Fibroblast of skin of scalp (primary cell): ENCODE measurements at regions not wholly inside any gene's neighbourhood (a gene's known extent, or its start where the extent isn't known, plus 50 kb on each side); places are given as distances from the start of the nearest gene placed in this dataset.
"Not testable (repeated sequence)": the region's sequence is repeated elsewhere in the genome, so short reads cannot be mapped to it uniquely, and the experiment has no call there.

ENCODE experiments used
- DNase-seq: peaks from one replicate; pipeline ENCODE4 v3.0.0-alpha.2; 2013

DNA sequence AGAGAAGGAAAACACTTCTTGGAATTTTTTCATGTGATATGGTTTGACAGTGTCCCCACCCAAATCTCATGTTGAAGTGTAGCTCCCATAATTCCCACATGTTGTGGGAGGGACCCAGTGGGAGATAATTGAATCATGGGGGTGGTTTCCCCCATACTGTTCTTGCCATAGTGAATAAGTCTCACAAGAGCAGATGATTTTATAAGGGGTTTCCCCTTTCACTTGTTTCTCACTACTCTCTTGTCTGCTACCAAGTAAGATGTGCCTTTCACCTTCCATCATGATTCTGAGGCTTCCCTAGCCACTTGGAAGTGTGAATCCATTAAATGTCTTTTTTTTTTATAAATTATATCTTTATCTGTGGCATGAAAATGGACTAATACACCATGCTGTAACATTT lies 250.7 kb downstream of the LPIN1 start:
- DNase-seq: no peak

DNA sequence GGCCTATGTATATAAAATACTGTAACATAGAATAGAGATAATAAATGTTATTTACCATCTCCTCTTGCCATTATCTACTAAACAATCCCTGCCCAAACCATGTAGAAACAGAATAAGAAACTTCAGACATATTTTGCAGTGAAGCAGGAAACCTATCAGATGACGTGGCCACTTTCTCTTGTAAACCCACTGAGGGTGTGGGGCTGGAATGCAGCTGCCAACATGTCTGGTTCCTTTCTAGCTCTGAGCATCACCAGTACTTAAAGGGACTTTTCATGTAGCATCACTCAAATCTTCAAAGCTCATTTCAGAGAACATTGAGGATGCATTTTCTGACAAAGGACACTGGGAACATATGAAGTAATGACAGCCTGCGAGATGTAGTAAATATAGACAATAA lies 251.8 kb downstream of the LPIN1 start:
- DNase-seq: peak; percentile 75

DNA sequence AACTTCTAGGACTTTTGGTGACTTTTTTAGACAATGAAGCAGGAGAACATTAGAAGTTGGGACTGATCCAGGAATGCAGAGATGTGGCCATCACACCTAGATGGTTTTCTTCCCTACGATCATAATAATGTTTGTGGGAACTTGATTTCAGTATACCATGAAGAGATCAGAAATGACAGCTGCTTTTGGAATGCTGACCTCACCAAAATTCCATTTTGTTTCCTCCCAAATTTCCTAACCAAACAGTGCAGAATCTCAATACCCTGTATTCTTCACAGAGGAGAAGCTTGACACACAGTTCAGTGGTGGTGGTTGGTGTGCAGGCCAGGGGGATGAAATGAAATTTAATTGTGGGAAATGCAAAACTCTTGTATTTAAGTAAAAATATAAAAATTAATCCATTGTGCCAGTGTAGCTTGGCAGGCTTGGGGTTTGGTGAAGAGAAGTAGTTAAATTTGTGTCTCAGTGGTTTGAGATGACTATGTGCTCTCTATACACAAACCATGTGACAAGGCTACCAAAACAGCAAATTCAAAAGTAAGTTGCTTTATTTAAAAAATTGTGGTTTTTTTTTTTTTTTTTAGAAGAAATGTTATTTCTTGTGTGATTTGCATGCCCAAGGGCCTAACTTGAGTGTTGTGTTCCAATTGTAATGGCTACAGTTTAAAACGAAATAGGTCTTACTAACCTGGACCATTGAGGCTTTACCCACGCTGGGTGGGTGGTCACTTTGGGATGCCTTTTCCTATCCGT lies 252.4 kb downstream of the LPIN1 start:
- peak; percentile 69 for DNase-seq

DNA sequence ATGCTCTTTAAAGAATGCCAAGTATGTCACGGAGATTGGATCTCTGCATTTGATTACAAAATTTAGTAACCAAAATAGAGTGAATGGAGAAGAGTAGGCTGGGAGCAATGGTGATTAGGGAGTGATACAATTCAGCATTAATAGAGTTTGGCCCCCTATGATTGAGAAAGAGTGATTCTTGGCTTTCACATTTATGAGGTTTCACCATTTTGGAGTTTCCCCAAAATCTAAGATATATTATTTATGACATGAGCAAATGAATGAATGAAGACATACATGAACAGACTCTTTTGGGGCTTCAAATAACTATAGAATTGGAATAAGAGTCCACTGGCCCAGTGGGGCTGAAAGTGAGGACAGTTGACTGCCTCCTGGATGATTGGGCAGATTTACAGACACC lies 255.2 kb downstream of the LPIN1 start:
- no peak for DNase-seq

DNA sequence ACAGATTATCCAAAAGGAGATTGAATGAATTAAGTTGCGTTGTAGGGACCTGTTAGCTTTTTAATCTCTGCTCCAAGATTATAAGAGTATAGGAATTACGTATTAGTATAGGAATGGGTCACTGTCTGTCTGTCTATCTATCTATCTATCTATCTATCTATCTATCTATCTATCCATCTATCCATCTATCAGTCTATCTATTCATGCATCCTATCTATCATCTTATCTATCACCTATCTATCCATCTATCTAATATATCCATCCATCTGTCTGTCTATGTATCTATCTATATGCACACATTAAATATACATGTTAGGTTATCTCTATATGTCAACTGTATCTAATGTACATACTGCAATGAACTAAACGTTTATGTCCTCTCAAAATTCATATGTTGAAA lies 255.8 kb downstream of the LPIN1 start:
- DNase-seq: no peak

DNA sequence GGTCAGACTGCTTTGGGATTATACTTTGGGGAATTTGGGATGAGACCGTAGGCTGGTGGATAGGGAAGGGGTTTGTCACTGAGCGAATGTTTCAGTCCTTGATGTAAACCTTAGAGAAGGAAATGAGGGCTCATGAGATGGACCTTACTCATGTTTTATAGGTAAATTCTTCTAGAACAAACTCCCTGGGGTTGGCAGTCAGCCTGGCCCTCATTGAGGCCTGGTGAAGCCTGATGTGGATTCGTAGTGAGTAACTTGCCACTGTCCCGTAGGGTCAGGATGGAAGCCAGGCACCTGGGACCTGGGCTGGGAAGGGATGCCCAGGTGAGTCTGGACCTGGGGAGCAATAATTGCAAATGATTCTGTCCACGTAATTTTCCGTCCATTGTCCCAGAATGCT lies 258.3 kb downstream of the LPIN1 start:
- no peak for DNase-seq

DNA sequence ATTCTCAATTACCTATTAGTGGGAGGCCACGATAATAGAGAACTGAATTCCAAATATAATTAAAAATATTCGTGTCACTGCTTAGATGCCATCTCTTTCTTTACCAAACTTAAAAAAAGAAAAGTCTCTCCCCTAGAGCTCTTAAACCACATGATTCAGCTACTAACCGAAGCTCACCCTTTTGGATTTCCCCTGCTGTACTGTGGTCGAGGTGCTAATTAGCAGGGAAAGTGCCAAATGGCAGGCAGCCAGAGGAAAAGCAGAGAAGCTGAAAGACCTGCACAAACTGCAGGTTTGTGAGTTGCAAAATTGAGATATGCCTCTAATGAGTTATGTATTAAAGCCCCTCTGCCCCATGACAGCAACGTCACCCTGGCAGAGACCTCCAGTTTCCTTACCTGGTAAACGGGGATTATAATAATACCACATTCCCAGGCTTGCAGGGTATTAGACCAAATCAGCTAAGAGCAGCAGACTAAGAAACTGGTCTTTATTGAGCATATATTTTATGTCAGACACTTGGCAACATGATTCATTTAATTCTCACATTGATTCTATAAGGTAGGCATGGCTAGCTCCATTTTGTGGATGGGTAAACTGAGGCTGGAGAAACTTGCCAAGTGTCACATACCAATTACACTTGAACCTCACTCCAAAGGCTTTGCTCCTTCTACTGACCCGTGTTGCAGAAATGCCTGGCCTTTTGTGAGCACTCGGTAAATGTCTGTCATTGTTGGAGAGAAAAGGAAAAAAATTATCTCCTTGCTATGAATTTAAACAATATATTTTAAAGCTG lies 259.7 kb downstream of the LPIN1 start:
- DNase-seq: peak; percentile 79

DNA sequence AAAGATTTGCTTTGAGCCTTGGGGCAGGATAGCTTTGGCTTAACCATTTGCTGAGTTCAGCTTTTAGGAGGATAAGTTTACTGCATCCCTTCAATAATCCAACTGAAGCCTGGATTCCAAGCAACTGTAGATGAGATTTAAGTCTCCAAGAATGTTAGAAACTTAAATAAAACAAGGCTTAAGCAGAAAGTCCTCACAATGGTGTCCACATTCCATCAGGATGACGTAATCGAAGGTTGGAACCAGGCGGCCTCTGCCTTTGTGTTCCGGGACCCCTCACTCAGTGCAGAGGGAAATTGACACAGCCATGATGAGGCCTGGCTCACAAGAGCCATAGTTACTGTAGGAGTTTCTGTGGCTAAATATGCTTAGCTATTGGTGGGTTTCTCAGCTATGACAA lies 260.4 kb downstream of the LPIN1 start:
- peak; percentile 60 for DNase-seq

DNA sequence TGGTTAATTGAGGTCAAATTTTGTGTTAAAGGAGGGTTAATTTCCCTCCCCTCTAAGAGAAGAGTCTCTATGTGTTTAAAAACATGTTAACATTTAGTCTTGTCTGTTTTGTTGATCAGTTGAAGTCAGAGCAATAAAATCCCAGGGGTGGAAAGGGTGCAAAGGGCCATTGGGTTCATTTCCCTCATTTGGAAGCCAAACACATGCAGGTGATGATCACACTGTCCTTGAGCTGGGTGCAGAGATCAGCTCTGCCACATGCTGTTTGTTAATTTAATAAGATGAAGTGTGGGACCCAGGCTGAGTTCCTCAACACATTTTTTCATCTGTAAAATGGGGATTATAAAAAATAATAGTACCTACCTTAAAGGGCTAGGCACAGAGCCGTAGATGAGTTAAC lies 260.9 kb downstream of the LPIN1 start:
- DNase-seq: no peak

DNA sequence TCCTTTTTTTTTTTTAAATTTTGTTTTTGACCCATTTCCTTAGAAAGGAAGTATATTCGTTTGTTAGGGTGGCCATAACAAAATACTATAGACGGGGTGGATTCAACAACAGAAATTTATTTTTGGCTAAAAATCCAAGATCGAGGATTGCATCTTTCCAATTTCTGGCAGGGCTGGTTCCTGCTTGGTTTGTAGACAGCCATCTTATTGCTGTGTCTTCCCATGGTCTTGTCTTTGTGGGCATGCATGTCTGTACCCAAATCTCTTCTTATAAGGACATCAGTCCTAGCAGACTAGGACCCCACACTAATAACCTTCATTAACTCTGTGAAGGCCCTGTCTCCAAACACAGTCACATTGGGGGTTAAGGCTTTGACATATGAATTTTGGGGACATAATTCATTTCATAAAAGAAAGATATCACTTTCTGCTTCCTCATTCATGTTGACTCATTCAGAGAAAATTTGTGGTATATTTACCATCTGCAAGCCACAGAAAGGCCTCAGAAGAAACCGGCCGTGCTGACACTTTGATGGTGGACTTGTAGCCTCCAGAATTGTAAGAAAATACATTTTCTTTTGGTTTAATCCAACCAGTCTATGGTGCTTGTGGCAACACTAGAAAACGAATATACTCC lies 262.1 kb downstream of the LPIN1 start:
- DNase-seq: peak; percentile 68

DNA sequence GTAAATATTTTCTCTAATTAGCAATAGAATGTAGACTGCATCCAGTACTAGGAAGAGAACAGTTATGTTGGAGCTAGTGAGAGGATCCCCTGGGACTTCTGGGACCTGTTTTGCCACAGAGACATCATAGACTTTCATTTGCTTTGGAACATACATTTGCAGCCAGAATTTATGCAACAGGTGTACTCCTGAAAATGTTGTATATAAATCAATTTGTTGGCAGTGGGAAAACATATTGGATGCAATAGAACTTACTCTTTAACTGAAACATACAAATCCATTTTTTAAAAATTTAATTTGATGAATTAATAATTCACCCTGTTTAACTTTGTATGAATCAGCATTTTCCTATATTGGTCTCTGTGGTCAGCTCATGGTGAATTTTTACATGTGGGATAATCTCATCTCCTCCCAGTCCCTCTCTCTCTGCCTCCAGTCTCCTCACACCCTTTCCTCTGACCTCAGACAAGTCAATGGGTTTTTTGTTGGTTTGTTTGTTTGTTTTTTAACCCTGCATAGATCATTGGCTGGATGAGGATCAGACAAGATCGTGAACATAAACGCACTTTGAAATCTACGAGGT lies 263.0 kb downstream of the LPIN1 start:
- DNase-seq: no peak

DNA sequence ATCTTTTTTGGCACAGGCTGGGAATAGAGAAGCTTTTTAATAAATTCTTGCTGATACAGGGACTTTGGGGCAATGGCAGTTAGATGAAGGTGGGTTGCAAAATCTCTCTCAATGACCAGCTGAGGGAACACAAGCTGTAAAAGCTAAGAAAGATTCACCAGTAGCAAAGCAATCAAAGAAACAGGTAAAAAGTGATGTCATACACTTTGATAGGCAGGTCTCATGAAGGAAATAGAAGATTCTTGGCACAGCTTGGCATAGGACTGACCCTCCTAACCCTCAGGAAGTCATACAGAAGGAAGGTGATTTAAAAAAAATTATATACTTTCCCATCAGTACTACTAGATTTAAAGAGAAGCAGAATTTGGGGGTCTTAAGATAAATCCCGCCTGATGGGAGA lies 263.6 kb downstream of the LPIN1 start:
- no peak for DNase-seq

DNA sequence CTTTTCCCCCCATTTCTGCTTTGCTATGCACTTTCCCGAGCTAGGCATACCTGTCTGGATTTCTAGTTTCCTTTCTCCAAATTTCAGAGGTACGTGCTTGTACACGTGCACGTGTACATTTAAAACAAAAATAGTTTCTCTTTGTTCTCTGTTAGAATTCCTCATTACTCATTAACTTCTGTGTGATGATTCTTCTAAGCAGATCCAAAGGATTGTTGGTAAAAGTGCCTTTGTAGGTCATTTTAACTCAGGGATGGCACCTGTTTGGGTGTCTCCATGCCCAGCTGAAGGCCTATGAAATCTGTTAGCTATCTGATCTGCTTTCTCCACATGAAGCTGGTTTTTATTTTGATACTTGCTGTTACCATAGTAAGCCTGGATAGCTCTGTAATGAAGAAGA lies 264.3 kb downstream of the LPIN1 start:
- DNase-seq: no peak

DNA sequence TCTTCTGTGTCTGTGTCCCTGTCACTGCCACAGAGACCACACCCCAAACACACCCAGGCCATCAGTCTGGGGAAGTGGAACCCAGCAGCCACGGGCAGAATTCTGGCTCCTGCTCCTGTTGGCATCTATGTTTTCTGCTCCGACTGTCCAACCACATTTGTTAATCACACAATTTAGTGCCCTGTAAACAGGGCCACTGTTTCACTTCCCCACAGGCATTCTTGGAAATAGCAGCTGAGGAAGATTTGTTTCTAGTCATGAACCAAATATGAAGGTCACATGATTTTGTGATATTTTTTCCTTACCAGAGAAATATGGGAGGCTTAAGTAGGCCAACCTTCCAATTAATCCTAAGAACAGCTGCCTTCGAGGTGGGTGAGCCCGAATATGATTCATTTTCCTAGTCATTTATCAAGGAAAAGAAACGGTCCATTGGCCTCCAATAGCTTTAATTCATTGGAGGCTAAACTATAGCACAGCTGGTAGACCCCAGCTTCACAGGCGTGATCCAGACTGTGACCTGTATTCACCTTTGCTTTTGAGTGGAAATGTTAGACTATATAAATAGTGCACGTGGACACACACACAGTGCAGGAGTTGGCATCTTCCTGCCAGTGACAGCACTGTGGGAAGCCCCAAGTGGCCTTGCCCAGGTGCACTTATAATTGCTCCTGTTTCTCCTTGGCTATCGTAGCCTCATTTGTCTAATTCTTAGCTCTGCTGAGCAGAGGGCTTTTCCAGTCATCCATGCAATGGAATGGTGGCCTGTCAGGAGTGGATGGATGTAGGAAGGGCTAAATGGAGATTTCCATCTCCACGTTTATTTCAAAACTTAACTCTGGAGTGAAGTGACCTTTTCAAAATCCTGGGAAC lies 267.9 kb downstream of the LPIN1 start:
- peak; percentile 68 for DNase-seq

DNA sequence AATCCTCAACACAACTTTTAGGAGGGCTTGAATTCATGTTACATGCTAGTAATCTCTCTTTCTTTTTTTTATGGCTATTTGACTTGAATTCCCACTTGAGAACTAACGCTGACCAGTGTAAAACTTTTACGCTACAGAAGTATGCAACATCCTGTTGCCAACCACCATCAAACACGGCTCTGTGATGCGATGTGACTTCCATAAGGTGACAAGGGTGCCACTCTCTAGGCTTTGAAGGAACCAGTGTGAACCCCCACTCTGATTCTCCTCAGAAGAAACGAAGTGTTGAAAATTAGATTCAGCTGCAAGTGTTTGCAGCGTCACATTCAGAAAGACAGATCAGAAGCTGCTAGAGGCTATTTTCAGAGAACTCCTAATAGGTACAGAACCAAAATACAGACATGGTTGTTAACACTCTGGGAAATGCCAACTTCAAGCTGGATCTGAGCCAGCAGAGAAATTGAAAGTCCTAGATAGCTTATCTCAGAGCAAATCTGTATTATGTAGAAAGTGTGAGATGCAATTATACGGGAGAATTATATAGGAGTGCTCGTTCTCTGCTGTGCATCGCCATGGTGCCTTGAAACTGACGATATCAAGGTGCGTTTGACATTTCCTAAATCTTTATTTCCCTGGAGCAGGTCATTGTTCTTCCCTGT lies 271.2 kb downstream of the LPIN1 start:
- DNase-seq: no peak

DNA sequence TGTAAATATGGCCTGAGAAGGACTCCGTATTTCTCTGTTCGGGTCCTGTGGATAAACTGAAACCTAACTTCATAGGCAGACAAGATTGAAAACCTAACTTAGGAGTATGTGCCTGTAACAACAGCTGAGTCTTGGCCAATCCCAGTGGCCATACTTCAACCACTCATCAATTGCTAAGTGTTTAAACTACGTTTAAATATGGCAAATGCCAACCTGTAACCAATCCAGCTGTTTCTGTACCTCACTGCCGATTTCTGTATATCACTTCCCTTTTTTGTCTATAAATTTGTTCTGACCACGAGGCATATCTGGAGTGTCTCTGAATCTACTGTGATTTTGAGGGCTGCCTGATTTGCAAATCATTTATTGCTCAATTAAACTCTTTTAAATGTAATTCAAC lies 272.3 kb downstream of the LPIN1 start:
- not testable (repeated sequence) for DNase-seq

DNA sequence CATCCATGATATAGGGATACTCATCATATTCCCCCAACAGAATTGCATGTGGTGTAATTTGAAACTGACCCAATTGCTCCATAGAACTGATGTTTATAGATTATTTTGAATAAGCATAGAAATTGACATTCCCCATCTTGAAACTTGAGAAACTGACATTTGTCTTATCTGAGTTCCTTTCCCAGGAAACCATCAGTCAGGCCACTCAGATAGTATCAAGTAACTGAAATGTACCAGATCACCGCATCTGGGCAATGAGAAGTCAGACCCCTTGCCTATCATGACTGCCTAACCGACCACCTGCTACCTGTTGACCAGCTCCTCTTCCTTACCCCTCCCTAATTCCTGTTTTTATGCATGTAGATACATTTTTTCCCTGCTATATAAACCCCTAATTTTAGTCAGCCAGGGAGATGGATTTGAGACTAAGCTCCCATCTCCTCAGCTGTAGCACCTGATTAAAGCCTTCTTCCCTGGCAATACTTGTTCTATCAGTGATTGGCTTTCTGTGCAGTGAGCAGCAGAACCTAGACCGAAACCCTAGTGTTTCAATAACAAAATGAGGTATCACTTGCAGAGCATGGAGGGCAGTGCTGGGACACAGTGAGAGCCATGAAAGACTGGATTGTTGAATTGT lies 274.5 kb downstream of the LPIN1 start:
- DNase-seq: no peak

DNA sequence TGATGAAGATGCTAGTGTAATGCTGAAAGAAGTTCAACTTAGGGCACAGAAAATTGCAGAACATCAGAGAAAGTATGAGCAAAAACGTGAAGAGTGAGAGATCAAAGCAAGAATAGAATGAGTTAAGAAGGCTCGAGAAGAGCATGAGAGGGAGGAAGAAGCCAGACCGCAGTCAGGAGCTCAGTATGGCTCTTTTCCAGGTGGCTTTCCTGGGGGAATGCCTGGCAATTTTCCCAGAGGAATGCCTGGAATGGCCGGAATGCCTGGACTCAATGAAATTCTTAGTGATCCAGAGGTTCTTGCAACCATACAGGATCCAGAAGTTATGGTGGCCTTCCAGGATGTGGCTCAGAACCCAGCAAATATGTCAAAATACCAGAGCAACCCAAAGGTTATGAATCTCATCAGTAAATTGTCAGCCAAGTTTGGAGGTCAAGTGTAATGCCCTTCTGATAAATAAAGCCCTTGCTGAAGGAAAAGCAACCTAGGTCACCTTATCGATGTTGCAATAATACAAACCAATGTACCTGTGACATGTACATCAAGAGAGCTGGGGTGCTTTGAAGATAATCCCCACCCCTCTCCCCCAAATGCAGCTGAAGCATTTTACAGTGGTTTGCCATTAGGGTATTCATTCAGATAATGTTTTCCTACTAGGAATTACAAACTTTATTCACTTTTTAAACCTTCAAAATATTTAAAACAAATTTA lies 277.9 kb downstream of the LPIN1 start:
- peak; percentile 92 for DNase-seq

DNA sequence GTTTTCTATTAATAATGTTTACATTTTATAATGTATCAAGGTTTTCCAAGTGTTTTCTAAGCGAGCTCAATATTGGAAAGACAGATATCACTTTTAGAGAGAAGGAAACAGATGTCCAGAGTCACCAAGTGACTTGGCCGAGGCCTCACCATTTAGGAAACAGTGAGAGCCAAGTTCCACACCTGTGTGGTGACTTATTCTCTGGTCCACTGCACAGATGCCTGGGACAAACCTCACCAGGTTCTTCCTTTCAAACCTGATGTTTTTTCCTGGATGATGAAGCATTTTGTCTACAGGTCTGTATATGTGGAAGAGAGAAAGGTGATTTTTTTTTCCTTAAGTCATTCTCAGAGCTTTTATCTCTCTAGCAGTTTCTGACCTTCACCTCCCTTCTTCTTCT lies 280.7 kb downstream of the LPIN1 start:
- DNase-seq: no peak

DNA sequence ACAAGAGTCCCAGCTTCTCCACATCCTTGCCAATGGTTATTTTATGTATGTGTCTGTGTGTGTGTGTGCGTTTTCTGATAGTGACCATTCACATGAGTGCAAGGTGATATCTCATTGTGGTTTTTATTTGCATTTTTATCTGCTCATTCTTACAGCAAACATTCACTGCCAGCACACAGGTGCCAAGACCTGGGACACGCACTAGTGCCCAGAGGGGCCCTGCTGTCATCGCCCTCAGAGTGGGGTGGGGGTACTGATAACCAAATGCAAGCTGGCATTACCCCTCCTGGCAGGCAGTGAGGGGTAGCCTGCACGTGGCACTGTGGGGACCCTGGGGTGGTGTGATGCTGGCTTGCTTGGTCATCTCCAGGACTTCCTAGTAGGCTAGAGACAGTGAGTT lies 285.4 kb downstream of the LPIN1 start:
- DNase-seq: no peak

DNA sequence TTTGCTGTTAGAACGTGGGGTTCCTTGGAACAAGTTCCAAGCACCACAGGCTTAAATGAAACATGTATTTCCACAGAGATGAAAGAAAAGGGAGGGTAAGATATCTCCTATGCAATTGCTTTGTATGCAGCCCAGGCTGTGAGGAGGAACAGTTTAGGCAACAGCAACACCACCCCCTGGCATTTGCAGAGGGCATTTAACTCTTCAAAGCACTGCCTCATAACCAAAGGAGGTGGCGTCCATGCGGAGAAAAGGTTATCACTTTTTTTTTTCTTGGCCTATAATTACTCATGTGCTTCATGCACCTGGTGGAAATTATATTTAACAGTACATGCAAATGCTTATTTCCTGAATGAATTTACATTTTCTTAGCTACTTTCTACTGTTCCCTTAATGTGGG lies 286.0 kb downstream of the LPIN1 start:
- DNase-seq: no peak
